Panc1 (cell line): ENCODE measurements at regions not wholly inside any gene's neighbourhood (a gene's known extent, or its start where the extent isn't known, plus 50 kb on each side); places are given as distances from the start of the nearest gene placed in this dataset.

Source experiments
- POLR2AphosphoS5 ChIP-seq: IDR thresholded peaks from 2 replicates; pipeline ENCODE4 v1.6.1; 2012; ENCODE audit warnings: mild to moderate bottlenecking, low read depth, low read length, moderate library complexity
- TF ChIP-seq, protein P1 (sequence below): fragments of 450-650 bp; IDR thresholded peaks from 2 replicates; pipeline ENCODE4 v1.5.1; 2017; ENCODE audit warnings: mild to moderate bottlenecking

DNA sequence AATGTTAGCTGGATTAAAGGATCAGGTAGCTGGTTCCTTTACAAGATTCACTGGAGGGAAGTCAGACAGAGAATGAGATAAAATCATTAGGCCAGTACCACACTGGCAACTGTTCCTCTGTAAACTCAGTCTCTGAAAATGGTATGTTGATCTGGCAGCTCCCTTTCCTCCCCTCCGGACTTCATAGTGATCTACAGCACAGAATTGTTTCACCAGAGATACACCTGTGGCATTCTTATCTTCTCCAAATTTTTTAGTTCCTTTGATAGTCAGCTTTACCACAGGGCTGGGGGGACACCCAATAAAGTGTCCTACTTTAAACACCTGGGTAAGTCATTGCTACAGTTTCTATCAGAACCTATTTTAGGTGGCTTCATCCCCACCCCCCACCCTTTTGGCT, 304.3 kb upstream of the KCNH8 start:
- TF ChIP-seq, protein P1, sequence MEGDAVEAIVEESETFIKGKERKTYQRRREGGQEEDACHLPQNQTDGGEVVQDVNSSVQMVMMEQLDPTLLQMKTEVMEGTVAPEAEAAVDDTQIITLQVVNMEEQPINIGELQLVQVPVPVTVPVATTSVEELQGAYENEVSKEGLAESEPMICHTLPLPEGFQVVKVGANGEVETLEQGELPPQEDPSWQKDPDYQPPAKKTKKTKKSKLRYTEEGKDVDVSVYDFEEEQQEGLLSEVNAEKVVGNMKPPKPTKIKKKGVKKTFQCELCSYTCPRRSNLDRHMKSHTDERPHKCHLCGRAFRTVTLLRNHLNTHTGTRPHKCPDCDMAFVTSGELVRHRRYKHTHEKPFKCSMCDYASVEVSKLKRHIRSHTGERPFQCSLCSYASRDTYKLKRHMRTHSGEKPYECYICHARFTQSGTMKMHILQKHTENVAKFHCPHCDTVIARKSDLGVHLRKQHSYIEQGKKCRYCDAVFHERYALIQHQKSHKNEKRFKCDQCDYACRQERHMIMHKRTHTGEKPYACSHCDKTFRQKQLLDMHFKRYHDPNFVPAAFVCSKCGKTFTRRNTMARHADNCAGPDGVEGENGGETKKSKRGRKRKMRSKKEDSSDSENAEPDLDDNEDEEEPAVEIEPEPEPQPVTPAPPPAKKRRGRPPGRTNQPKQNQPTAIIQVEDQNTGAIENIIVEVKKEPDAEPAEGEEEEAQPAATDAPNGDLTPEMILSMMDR, result no peak
- TF ChIP-seq POLR2AphosphoS5, result no peak
